ENCODE measurements at regions not wholly inside any gene's neighbourhood (a gene's known extent, or its start where the extent isn't known, plus 50 kb on each side); places are given as distances from the start of the nearest gene placed in this dataset.

GRCh38 chrX:96417695-96418094 lies 266.9 kb upstream of the DIAPH2 start:
- TF ChIP-seq CTCF (IDR thresholded peaks at IDR 0.05) (no peak), POLR2A (IDR thresholded peaks at IDR 0.05) (no peak)
